ENCODE measurements at regions not wholly inside any gene's neighbourhood (a gene's known extent, or its start where the extent isn't known, plus 50 kb on each side); places are given as distances from the start of the nearest gene placed in this dataset.
"Not testable (repeated sequence)": the region's sequence is repeated elsewhere in the genome, so short reads cannot be mapped to it uniquely, and the experiment has no call there.

GRCh38 chr2:193276560-193276959 lies 1081.8 kb upstream of the TMEFF2 start:
- no peak overlapping the region for H3K4me3 ChIP-seq (ENCODE audit: low read depth, low read length)

GRCh38 chr2:193276069-193276468 lies 1081.3 kb upstream of the TMEFF2 start:
- no peak for DNase-seq (ENCODE audit: low read depth)

More at GRCh38 chr2:193276560-193276959, 1081.8 kb upstream of the TMEFF2 start:
- no peak for DNase-seq (ENCODE audit: low read depth)

DNA sequence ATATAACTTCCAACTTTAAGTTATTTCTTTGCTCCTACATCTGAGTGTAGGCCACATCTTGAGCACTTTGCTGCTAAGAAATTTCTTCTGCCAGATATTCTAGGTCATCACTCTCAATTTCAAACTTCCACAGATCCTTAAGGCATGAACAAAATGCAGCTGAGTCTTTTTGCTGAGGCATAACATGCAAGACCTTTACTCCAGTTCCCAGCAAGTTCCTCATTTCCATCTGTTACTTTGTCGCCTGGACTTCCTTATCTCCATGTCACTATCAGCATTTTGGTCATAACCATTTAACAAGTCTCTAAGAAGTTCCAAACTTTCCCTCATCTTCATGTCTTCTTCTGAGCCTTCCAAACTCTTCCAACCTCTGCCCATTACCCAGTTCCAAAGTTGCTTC lies 1077.3 kb upstream of the TMEFF2 start:
- no peak overlapping the region for H3K4me3 ChIP-seq (ENCODE audit: low read depth, low read length)
- no peak for DNase-seq (ENCODE audit: low read depth)

More at GRCh38 chr2:193276069-193276468, 1081.3 kb upstream of the TMEFF2 start:
- no peak overlapping the region for H3K4me3 ChIP-seq (ENCODE audit: low read depth, low read length)

GRCh38 chr2:193270816-193271215 lies 1076.1 kb upstream of the TMEFF2 start:
- no peak for DNase-seq (ENCODE audit: low read depth)
- no peak overlapping the region for H3K4me3 ChIP-seq (ENCODE audit: low read depth, low read length)

GRCh38 chr2:193267496-193268002 lies 1072.8 kb upstream of the TMEFF2 start:
- H3K4me3 ChIP-seq (ENCODE audit: low read depth, low read length), result no peak overlapping the region
- no peak for DNase-seq (ENCODE audit: low read depth)

GRCh38 chr2:193253014-193253530 lies 1058.3 kb upstream of the TMEFF2 start:
- DNase-seq (ENCODE audit: low read depth), result no peak

GRCh38 chr2:193251909-193252308 lies 1057.2 kb upstream of the TMEFF2 start:
- no peak for DNase-seq (ENCODE audit: low read depth)
- no peak overlapping the region for H3K4me3 ChIP-seq (ENCODE audit: low read depth, low read length)

More at GRCh38 chr2:193253014-193253530, 1058.3 kb upstream of the TMEFF2 start:
- no peak overlapping the region for H3K4me3 ChIP-seq (ENCODE audit: low read depth, low read length)

DNA sequence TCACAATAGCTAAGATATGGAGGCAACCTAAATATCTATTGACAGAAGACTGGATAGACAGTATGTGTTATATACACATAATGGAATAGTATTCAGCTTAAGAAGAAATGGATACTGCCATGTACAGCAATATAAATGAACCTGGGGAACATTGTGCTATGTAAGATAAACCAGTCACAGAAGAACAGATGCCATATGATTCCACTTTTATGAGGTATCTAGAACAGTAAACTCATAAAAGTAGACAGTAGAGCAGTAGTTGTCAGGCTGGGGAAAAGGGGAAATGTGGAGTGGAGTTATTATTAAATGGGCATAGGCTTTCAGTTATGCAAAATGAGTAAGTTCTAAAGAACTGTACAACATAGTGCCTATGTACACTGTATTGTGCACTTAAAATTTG lies 1055.7 kb upstream of the TMEFF2 start:
- DNase-seq (ENCODE audit: low read depth), result no peak
- H3K4me3 ChIP-seq (ENCODE audit: low read depth, low read length), result no peak overlapping the region

DNA sequence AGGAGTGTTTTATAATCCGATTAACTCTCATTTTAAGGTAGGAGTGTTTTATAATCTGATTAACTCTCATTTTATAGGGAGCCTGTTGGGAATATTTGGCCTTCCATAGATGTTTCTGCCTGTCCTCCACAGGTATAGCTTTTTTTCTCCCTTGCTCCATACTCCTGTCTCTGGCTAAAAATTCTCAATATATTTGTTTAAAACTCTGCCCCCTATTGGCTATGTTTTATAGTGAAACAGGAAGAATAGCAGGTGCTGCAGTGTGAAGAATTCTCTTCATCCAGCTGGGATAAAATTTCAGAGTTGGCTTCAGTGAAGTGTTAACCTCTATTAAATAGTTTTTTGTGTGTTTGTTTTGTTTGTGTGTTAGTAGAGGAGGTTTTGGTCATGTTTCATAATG lies 1046.0 kb upstream of the TMEFF2 start:
- no peak overlapping the region for H3K4me3 ChIP-seq (ENCODE audit: low read depth, low read length)
- DNase-seq (ENCODE audit: low read depth), result no peak

DNA sequence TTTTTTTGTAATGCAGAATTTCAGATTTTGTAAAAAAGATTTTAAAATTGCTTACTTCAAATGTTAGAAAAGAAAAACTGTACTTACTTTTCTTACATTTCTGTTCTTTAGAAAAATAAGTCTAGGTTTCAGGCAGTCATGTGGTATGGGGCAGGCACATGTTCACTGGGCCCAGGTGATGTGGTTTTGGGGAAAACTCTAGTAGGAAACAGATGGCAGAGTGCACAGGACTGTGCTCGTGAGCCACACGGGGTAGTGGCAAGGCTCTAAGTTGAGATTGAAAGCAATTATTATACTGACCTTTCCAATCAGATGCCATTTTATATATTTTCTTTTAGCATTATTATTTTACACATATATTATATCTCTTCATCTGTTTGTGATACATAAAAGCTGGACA lies 1036.9 kb upstream of the TMEFF2 start:
- DNase-seq (ENCODE audit: low read depth), result no peak
- H3K4me3 ChIP-seq (ENCODE audit: low read depth, low read length), result no peak overlapping the region

DNA sequence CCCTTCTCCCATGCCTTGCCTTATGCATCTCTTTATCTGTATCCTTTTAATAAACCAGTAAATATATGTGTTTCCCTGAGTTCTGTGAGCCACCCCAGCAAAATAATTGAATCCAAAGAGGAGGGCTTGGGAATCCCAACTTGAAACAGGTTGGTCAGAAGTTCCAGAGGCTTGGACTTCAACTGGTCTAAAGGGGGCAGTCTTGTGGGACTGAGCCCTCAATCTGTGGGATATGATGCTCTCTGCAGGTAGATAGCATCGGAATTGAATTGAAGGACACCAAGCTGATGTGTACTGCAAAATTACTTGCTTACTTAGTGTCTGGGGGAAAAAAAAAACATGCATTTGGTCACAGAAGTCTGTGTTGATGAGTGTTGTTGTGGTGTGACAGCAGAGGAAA lies 1033.5 kb upstream of the TMEFF2 start:
- no peak for DNase-seq (ENCODE audit: low read depth)

GRCh38 chr2:193222454-193222853 lies 1027.7 kb upstream of the TMEFF2 start:
- no peak overlapping the region for H3K4me3 ChIP-seq (ENCODE audit: low read depth, low read length)
- no peak for DNase-seq (ENCODE audit: low read depth)

More for the DNA sequence above, 1033.5 kb upstream of the TMEFF2 start:
- no peak overlapping the region for H3K4me3 ChIP-seq (ENCODE audit: low read depth, low read length)

DNA sequence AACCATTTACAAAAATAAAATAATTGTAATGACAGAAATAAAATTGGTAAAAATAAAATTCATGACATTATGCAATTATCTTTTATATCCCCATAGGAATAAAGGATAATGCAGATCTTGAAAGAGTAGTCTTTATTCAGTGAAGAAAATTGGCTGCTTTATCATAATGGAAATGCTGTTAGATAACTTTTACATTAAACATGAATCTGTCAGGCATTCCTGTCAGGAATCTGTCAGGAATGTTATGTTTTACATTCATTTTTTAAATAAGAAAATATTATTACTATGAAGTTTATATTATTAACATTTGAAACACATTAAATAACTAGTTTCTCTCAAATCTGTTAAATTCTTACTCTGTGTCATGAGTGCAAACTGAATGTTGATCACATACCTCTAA lies 1024.7 kb upstream of the TMEFF2 start:
- H3K4me3 ChIP-seq (ENCODE audit: low read depth, low read length), result no peak overlapping the region
- DNase-seq (ENCODE audit: low read depth), result no peak

- no peak overlapping the region for H3K4me3 ChIP-seq (ENCODE audit: low read depth, low read length)
- DNase-seq (ENCODE audit: low read depth), result no peak
These were observed 1006.9 kb upstream of the TMEFF2 start for GRCh38 chr2:193201583-193201982.

DNA sequence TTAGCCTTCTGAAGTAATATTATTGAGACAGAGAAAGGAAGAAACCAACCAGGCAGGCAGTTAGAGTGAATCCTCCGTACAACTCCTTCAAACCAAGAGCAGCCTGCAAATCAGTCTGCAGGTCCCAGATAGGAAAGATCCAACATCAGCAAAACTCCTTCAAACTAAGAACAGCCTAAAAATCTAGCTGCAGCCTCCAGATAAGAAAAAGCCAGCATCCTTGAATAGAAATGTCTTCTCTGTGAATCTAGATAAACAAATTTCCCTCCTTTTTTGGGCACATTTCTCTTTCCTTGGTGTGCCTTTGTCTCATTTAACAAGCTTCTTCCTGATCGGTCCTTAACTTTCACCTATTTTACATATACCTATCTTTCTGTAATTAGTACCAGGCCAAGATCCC lies 1004.6 kb upstream of the TMEFF2 start:
- DNase-seq (ENCODE audit: low read depth), result no peak
- no peak overlapping the region for H3K4me3 ChIP-seq (ENCODE audit: low read depth, low read length)

DNA sequence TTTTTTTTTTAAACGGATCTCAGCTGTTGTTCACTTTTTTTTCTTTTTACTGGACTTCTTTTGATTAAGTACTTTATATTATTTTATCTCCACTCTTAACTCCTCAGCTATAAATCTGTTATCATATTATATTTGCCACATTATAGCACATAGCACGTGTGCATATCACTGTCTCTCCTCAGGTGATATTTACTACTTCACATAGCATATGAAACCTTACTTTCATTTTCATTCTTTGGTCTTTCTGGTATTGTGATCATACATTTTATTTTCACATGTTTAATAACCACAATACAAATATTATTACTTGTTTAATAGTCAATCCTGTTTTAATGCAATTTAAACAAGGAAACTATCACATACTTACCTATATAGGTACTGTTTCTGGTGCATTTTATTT lies 993.1 kb upstream of the TMEFF2 start:
- DNase-seq (ENCODE audit: low read depth), result no peak
- peak overlapping the region; percentile 8 for H3K4me3 ChIP-seq (ENCODE audit: low read depth, low read length)

GRCh38 chr2:193170981-193171380 lies 976.2 kb upstream of the TMEFF2 start:
- not testable (repeated sequence) for DNase-seq (ENCODE audit: low read depth); H3K4me3 ChIP-seq (ENCODE audit: low read depth, low read length)

DNA sequence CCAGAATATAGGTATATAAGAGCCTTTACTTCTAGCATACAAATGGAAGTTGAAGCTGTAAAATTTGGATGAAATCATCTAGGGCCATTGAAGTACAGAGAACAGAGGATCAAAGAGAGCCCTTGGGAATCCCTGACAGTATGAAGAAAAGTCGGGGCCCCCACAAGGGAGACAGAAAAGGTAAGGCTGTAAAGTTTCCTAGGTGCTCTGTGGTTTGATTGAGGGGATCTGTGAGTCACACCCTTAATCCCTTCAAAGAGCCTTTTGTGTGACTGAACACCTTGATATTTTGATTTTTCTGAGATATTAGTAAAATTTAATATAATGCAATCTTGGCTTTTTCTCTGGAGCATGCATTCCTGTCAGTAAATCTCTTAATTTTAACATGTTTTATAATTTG lies 961.7 kb upstream of the TMEFF2 start:
- H3K4me3 ChIP-seq (ENCODE audit: low read depth, low read length), result no peak overlapping the region
- DNase-seq (ENCODE audit: low read depth), result no peak

- no peak overlapping the region for H3K4me3 ChIP-seq (ENCODE audit: low read depth, low read length)
- DNase-seq (ENCODE audit: low read depth), result no peak
These were observed 959.3 kb upstream of the TMEFF2 start for GRCh38 chr2:193154076-193154475.

DNA sequence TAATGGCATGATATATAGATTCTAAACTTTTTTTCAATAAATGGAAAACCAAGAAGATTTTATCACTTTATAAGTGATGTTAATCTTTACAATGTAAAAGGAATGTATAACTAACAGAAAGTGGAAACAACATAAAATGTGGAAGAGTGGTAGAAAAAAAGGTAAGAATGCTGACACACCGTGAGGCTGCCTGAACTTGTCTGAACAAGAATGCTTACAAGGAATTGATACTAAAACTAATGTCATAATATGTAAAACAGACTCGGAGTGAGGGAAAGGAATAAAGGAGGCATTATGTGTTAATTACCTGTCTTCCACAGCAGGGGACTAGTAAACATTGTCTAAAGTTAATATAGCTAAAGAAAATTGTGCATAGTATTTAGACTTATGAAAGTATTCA lies 958.8 kb upstream of the TMEFF2 start:
- H3K4me3 ChIP-seq (ENCODE audit: low read depth, low read length), result no peak overlapping the region

DNA sequence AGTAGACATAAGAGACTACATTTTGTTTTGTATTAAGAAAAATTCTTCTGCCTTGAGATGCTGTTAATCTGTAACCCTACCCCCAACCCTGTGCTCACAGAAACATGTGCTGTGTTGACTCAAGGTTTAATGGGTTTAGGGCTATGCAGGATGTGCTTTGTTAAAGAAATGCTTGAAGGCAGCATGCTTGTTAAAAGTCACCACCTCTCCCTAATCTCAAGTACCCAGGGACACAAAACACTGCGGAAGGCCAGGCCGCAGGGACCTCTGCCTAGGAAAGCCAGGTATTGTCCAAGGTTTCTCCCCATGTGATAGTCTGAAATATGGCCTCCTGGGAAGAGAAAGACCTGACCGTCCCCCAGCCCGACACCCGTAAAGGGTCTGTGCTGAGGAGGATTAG lies 947.7 kb upstream of the TMEFF2 start:
- H3K4me3 ChIP-seq (ENCODE audit: low read depth, low read length); DNase-seq (ENCODE audit: low read depth): not testable (repeated sequence)

More for the DNA sequence above, 958.8 kb upstream of the TMEFF2 start:
- no peak for DNase-seq (ENCODE audit: low read depth)

DNA sequence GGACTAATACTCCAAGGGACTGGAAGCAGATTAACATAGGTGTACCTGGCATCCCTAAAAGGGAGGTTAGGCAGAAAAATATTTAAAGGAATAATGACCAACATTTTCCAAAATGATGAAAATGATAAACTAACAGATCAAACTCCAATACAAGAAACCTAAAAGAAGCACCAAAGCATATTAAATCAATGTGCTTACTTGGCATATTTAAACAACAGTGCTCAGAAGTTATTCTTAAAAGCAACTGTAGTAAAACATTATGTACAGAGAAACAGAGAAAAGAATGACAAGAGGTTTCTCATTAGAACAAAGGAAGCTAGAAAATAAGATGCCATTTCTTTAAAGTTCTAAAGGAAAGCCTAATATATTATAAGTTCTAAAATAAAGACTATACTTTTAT lies 947.3 kb upstream of the TMEFF2 start:
- H3K4me3 ChIP-seq (ENCODE audit: low read depth, low read length), result no peak overlapping the region
- no peak for DNase-seq (ENCODE audit: low read depth)

Data from skeletal muscle cell (primary cell).